ENCODE measurements at regions not wholly inside any gene's neighbourhood (a gene's known extent, or its start where the extent isn't known, plus 50 kb on each side); places are given as distances from the start of the nearest gene placed in this dataset.
A peak's percentile ranks its signal among the peaks of the same experiment; 100 is the strongest.

- no peak for FAIRE-seq
Observed at GRCh38 chr3:147604136-147604535, 195.0 kb downstream of the ZIC1 start.

GRCh38 chr3:147613725-147614124 is 204.6 kb downstream of the ZIC1 start:
- no peak for FAIRE-seq

- no peak for FAIRE-seq
Observed at GRCh38 chr3:147614210-147614609, 205.0 kb downstream of the ZIC1 start.

DNA sequence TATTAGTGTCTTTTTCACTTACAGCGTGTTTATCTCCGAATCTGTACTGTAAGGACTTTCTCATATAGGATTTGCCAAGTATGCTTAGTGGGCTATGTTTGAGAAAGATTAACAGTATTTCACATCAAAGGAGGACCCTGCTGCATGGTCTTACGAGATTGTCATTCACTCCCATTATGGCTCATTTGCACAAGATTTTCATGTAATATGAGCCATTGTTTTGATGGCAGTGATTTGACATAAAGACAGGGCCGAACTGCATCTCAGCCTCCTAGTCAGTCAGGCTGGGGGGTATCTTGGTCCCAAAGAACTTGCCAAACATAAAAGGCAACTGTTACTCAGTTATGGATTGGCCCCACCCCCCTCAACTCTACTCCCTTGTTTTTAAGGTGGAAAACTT is 205.9 kb downstream of the ZIC1 start:
- FAIRE-seq, result no peak

GRCh38 chr3:147616998-147617619 is 207.9 kb downstream of the ZIC1 start:
- peak; percentile 95 for FAIRE-seq

DNA sequence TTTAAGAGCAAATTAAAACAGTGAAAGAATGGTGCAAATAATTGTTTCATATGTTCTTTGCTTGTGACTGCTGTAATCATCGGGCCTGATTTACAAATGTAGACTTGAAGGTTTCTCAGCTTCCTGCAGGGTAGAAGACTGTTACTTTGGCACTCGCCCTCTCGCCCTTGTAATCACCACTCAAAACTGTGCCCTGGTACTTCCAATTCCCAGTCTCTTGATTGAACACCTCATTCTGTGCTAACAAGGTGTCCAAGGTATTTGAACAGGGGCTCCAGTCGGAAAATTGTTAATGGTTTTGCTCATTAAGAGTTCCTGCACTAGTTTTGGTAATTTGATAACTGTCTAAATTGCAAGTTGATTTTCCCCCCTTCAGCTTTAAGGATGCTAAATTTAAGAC is 209.5 kb downstream of the ZIC1 start:
- no peak for FAIRE-seq

DNA sequence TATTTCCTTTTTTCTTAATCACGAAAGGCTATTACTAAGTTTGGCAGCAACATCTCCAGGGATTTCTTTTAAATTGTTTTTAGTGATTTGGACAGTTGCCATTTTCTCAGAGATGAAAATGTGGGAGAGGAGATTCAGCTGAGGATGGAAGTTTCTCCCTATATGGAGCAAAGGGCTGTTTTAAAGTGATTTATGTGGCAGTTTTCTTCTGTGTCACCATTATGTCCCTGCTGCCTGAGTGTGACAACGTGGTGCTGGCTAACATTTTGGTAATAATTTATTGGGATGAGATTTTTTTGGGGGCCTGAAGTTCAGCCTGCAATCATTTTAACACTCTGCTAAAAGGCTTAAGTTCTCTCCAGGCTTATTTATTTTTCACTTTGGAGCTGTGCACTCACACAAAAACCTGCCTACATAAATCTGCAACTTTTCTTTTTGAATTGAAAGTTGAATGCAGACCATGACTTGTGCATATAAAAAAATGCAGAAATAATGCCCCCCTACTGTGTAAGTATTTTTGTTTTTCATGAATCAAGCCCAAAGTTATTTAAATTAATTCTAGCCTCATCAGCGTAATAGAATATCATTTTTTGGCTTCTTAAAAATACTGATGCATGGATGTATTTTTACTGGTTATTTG is 210.9 kb downstream of the ZIC1 start:
- FAIRE-seq, result no peak

DNA sequence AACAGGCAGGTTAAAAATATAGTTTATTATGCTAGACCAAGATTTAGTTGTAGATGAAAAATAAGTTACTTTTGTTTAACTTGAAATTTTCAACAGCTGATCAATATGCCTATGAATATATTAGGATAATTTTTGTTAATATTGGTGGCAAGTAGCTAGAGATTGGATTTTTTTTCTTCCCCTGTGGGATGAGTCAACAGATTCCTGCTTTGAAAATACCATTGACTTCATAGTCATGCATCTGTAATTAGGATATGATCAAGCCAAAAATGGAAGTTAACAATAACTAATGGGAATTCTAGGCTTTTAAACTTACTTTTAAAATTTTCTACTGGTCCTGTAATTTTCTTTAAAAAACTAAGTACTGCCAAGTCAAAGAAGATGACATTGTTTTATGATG is 211.7 kb downstream of the ZIC1 start:
- no peak for FAIRE-seq

GRCh38 chr3:147630921-147631415 is 221.8 kb downstream of the ZIC1 start:
- no peak for FAIRE-seq

DNA sequence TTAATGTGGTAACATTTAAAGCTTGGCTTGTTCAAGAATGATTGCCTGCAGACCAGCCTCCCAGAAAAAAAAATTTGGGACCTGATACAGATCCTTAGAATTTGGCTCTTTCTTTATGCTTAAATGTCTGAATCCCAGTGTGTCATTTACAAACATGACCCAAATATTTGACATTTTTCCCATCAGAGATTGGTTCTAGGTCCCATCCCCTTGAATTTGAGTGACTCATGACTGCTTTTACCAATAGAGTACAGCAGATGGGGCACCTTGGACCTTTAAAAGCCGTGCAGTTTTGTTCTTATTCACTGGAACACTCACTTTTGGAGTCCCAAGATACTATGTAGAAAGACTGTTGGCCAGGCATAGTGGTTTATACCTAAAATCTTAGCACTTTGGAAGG is 231.6 kb downstream of the ZIC1 start:
- FAIRE-seq, result no peak

GRCh38 chr3:147645761-147646160 is 236.6 kb downstream of the ZIC1 start:
- no peak for FAIRE-seq

DNA sequence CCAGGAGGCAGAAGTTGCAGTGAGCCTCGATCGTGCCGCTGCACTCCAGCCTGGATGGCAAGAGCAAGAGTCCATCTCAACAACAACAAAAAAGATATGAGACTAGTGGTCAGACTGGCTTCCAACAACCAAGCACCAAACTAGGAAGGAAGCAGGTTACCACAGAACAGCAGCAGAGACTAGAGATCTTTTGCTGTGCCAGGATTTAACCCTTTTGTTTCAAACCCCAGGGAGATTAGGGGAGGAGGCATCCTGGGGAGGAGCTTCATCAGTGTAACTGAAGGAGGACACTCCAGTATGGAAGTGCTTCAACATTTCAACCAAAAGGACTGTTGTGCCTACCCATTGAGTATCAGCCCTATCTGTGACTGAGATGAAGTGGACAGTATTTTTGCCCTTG is 240.3 kb downstream of the ZIC1 start:
- FAIRE-seq, result no peak

DNA sequence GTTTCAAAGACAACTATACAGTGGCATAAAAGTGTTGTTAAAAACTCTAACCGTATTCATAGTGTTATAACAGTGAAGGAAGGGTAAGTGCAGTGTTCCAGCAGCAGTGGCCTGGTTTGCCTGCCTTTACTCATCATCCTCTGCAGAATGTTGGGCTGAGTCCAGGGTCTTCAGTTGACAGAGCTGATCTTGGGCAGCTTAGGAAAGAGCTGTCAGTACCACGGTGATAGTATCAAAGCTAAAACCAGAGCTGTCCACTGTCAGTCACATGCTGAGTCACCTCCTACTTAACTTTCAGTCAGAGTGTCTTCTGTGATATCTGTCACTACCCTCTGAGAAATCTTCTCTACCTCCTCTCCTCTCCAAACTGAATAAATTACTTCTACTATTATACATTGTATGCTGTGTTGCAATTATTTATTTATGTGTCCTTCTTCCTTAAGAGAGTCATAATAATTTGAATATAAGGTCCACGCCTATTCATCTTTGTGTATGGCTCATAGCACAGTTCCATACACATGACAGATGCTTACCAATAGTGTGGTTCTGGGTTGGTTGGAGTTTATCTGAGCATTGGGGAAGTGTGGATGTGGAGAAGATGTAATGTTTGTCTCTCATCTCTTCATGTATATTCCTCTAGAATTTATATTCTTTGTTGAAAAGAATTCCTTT is 242.1 kb downstream of the ZIC1 start:
- no peak for FAIRE-seq

DNA sequence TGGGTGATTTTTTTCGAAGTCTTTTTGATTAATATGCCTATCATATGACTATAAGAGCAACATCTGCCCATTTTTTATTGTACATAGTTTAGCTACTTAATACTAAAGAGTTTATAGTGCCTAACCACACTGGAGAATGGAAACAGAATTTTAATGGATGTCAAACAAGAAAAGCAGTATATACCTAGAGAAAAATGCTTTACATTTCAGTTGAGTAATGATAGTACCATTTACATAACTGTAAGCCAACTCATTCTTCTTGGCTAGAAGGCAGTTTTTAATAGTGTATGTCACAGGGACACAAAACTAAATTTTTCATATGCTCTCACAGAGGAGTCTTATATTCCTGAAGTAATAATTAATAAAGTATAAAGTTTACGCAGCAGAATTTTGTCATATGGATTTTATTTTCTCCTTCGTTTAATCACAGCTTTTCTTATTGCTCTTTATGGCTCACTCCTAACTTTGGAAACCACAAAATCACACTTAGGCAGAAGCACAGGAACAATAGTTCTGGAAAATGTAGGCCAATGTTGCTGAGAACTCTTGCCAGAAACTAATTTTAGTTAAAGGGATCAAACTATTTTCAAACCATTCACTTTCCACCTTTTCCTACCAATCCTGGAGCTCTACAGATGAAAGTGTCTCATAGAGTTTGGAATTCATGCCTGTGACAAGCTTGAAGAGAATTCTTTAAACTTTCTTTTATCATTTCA is 243.6 kb downstream of the ZIC1 start:
- FAIRE-seq, result no peak

DNA sequence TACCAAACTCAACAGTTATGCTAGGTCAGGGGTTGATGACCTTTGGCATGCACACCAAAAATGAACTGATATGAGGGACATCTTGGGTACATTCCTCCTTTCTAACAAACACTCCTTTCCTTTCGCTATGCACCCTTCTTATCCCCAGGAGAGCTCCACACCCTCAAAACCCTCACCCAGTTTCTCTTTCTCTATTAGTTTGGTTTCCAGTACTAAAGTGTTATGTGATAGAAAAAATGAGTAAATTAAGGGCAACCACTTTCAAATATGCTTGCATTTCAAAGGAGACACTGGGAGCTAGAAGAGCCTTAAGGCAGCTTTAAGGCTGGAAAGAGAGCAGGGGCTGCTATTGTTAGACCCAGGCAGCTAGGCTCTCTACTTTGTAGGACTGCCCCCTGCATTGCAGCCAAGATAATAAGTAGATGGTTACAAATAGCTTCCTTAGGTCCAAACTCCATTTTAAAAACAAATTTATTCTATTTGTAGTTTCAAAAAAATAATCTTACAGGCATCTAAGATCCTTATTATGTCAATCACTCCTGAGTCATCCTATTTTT is 244.3 kb downstream of the ZIC1 start:
- no peak for FAIRE-seq

GRCh38 chr3:147654827-147655226 is 245.7 kb downstream of the ZIC1 start:
- FAIRE-seq, result no peak

DNA sequence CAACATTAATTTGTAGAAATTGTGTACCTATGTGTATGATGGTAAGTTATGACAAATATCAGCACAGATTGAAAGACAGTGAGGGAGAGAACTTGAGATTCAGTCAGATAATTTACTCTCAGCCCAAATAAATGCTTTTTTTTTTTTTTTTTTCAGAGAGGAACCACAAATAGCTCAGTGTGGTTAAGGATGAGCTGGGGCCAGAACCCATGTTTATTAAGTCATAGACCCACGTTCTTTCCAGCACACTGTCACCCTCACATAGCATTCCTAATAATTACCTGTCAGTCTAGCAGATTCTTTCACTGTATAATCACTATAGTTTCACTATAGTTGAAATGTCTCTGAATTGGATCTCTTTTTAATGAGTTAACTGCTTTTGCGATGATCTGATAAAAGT is 246.1 kb downstream of the ZIC1 start:
- no peak for FAIRE-seq

DNA sequence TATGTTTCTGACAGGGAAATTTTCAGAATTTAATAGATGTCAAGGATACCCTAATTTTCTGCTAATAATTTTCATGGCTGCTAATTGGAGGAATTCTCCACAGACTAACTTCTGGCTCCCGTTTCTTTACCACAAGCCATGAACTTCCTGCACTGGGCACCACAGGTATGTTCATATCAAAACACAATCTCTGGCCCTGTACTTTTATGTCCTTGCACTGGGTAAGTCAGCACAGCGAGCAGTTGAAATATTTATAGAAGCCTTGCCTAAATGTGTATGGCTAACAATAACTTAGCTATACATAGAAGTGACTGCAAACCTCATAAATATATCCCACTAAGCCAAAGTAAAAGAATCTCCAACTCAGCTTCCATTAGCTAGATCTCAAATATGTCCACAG is 246.9 kb downstream of the ZIC1 start:
- FAIRE-seq, result no peak

DNA sequence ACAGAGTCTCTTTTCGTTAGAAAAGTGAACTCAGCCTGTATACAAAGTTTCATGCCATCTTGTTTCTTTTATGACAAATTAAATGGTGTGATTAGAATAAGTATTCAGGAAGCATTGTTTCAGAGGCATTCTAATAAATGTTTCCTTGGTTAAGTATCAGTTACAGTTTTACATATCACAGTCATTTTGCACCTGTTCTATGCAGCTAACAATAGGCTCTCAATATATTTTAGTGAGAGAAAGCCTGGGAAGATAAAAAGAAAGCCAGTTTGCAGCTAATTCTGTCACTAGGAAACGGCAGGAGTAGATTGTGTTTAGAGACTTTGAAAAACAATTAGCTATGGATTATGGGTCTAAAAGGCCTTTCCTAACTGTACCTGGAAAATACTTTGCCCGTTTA is 252.8 kb downstream of the ZIC1 start:
- no peak for FAIRE-seq

GRCh38 chr3:147662705-147663104 is 253.5 kb downstream of the ZIC1 start:
- FAIRE-seq, result no peak

DNA sequence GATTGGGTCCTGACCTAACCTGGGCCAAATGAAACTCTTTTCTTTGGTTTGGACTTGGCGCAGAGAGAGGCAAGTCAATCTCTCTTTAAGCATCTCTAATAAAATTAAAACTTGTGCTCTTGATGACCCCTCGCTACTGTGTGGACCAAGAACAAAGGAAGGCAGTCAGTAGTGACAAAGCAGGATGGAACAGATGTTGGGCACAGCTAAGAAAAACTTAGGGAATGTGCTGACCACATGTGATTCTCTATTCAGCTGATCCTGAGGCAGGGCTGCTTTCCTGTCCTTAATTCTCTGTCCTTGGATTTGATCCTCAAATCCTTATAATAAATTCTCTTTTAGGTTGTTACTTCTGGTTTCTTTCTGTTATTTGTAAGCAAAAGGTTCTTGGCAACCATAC is 259.9 kb downstream of the ZIC1 start:
- no peak for FAIRE-seq

GRCh38 chr3:147672035-147672434 is 262.9 kb downstream of the ZIC1 start:
- FAIRE-seq, result no peak

- FAIRE-seq, result no peak
Observed at GRCh38 chr3:147672436-147672835, 263.3 kb downstream of the ZIC1 start.

Data from A204.1 (cell line).